ENCODE measurements at regions not wholly inside any gene's neighbourhood (a gene's known extent, or its start where the extent isn't known, plus 50 kb on each side); places are given as distances from the start of the nearest gene placed in this dataset.

DNA sequence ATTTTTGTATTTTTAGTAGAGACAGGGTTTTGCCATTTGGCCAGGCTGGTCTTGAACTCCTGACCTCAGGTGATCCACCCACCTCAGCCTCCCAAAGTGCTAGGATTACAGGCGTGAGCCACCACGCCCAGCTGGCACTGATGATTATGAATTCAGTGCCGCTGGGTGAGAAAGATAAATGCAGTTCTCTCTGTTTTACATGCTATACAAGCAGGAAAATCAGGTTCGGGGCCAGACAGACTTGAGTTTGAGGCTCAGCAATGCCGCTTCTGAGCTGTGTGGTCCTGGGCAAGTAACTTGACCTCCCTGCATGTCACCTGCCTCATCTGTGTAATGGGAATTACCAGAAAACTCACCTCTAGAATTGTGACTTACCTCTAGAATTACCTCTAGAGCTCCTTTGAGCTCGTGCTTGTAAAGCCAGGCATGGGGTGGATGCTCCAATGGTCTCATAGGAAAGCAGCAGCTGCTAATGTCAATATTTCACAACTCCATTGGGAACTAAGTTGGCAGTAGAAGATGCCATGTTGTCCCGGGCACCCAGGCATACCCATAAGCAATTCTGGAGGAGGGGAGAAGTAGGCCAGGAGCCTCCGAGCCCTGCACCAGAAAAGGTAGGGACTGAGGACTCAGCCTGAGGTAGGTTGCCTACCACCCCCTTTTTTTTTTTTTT lies 119.8 kb upstream of the SLC25A33 start:
- no peak for DNase-seq

DNA sequence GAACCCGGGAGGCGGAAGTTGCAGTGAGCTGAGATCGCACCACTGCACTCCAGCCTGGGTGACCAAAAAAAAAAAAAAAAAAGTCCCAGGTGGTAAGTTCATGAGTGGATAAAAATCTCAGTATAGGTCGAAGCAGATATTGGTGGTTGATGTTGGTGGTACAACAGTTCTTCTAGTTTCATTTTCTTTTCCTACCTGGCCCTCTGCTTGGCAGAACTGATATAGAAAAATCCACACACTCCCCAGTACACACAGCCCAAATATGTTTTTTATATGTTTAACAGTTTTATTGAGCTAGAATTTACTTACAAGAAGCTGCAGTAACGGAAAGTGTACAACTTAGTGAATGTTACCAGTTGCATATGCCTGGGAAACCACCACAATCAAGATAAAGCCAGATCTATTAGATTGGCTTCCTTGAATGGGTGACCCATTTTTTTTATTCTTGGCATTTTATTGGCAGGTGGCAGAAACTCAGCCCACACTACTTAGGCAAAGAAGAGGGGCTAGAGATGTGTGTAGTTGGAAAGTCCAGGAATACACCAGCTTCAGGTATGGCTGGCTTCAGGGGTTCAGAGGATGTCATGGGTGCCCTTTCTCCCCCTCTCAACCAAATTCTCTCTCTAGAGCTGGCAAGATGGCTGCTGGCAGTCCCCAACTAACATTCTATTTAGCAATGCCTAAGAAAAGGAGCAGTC lies 118.3 kb upstream of the SLC25A33 start:
- no peak for DNase-seq

DNA sequence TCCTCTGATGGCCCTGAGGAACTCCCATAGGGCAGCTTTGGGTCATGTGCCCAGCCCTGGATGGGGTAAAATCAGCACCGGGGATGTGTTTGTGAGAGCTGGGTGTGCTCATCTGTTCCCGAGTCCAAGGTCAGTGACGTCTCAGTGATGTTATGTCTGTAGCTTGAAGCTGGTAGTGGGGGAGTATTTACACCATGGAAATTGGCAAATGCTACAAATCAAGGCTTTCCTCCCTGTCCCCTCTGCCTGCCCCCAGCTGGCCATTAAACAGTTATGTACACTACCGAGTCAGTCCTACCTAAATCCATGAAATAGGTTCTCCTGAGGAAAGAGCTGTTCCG lies 117.8 kb upstream of the SLC25A33 start:
- no peak for DNase-seq

DNA sequence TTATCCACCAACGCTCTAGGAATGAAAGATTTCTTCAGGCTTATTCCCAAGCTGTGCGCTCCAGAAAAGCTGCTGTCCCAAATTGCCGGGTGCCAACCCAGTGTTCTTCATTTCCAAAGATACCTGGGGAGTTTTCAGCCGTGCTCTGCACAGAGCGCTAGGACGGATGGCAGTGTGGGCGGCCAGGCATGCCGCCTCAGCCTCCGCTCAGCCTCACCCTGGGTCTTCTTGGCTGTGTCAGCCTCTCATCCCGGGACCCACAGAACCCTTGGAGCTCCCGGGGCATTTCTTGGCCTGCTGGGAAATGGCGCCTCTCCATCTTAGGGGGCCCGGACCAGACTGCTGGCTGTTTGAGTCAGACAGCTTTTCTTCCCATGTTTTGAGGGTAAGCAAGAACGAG lies 116.9 kb upstream of the SLC25A33 start:
- DNase-seq: no peak

DNA sequence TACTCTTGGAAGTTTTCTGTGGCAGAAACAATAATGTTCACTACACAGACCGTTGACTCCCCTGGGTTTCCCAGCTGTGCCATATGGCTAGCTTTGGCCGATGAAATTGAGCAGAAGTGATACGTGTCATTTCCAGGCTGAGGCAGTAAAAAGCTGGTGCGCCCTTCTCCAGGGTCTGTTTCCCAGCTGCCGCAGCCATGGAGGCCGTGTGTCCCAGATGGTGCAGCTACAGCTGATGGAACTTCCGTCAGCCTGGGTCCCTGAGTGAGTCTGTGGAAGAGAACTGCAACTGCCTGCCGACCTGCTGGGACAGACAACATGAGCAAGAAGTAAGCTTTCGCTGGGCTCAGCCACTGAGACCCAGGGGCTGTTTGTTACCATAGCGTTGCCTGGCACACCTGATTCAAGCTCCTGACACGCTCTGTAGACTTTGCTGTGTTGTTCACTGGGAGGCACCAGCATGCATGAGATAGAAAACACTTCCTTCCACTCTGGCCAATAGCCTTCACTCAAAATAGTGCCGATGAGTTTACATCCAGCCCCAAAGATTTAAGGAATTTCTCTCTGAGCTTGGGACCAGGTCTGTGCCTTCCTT lies 116.3 kb upstream of the SLC25A33 start:
- DNase-seq: no peak

DNA sequence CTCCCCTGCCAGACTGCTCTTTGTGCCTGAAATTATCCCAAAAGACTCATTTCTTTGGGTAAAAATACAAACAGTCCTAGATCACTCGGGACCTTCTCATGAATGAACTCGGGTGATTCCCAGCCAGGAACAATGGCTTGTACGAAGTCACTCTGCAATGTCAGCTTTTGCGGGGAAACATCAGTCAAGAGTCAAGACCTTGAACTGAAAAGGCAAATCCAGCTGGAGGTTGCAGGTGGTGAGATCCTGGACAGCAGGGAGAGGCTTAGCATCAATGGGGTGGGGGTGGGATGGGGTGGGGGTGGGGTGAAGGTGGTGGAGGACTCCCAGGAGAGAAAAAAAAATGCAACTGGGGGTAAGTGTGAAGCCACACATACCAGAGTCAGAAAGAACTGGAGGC lies 115.0 kb upstream of the SLC25A33 start:
- DNase-seq: no peak

DNA sequence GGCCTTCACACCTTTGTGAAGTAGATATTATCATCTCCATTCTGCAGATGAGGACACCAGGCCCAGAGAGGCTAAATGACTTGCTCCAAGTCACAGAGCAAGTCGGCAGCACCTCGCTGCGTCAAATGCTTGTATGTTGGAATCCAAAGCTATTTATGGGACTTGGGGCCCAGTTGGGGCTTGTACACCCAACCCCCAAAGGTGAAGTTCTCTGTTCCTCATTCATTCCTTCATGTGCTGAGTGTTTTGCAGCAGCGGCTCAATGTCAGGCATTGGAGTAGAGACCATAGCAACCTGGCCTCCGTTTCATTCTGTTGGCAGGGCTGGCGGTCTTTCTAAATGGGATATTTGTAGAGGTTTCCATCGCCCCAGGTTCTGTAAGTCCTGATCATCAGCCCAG lies 113.4 kb upstream of the SLC25A33 start:
- DNase-seq: no peak

DNA sequence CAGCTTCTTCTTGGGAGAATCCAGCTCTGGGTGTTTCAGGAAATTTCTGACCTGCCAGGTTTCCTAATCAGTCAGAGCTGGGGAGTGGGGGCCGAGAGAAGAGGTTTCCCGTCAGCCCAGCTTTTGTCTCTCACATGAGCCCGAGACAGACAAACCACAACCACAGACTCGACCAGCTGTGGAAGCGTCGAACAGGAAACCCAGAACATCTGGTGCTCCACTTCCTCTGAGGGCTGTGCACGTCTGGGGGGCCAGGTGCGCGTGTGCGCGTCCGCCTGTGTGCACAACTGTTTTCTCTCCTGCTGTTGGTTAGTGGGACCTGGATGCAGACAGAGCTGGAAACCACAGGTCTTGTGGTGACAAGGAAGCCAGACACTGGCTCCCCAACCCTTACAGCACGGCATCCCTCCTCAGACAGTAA lies 113.0 kb upstream of the SLC25A33 start:
- DNase-seq: no peak

DNA sequence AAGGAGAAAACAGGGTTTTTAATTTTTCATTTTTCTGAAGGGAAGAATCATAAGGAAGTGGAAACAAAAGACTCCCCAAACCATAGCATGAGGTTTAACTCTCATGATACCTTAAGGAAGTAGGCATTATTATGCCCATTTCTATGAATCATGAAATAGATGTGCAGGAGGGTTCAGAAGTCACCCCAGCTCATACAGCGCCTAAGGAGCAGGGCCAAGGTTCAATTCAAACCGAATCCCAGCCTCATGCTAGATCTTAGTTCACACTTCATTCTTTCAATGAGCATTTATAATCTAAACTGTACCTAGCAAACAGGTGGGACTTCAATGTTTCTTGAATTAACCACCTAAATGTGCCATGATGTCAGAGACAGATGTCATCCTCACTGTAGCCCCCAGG lies 111.9 kb upstream of the SLC25A33 start:
- DNase-seq: no peak

DNA sequence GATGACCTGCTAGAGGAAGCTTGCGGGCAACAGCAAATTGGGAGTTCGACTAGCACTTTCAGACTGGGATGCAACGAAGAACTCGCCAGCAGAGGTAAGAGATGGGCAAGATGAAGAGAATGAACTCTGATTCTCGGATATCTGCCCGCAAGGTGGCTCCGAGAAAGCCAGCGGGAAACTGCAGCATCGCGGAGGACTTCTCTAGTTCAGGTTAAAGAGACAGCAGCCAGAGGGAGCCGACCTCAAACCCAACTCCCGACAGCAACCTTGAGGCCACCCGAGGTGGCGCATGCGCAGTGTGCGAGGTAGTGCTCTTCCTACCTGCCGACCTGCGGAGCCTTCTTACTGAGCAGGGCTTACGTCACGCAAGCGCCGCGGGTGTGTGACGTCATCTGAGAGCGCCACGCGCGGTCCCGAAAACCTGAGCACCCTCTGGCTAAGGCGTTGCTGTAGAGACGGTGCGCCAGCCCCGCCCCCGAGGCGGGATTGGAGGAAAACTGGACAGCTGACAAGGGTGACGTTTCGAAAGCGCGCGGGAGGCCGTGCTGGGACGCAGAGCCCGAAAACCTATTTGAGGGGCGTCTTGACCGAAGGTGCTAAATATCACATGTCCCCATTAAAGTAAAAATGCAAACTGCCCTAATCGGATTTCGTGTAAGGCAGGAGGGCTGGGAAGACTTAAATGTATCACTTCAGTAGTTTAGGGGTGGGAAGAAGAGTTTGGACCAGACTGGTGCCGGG lies 110.5 kb upstream of the SLC25A33 start:
- DNase-seq: peak; percentile 94 to 97

DNA sequence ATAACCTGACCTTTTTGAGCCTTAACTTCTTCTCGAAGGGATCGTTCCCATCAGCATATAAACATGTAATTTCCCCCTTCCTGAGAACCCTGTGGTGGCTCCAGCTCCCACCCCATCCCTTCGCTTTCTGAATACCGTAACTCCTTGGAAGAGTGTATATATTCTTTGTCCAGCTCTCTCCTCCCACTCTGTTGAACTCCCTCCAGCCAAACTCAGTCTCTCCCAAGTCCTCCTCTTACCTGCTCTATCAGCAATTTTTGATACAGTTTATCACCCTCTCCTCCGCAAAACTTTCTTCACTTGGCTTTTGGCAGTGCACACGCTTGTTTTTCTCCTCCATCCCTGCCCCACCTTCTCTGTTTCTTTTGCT lies 109.9 kb upstream of the SLC25A33 start:
- no peak for DNase-seq

DNA sequence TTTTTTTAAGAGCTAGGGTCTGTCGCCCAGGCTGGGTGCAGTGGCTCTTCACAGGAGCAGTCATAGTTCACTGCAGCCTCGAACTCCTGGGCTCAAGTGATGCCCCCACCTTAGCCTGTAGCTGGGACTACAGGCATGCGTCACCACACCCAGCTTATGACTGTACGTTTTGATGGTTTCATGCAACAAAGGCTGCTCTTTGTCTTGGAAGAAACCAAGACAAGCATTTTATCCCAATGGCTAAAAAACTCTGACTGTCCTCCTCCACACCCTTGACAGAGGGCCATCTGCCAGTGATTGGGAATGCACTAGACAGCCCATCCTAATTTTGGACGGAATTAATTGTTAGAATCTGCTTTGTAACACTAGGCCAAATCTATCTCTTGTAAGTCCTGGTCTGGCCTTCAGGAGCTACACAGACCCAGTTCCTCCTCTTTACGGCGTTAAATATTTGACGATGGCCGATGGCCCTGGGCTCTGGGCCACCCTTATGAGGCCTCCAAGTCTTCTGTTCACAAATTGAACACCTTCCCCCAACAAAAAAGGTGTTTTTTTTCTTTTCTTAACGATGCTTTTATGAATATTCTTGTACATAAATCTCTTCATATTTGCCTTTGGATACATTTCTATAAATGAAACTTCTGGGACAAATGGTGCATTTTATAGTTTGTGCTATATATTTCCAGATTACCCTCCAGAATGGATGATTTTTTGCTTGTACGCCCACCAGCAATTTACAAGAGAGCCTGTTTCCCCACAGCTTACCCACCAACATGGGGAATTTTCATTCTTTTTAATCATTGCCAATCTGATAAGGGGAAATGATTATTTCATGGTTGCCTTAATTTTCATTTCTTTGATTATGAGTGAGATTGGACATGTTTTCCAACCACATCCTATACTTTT lies 104.8 kb upstream of the SLC25A33 start:
- DNase-seq: no peak

DNA sequence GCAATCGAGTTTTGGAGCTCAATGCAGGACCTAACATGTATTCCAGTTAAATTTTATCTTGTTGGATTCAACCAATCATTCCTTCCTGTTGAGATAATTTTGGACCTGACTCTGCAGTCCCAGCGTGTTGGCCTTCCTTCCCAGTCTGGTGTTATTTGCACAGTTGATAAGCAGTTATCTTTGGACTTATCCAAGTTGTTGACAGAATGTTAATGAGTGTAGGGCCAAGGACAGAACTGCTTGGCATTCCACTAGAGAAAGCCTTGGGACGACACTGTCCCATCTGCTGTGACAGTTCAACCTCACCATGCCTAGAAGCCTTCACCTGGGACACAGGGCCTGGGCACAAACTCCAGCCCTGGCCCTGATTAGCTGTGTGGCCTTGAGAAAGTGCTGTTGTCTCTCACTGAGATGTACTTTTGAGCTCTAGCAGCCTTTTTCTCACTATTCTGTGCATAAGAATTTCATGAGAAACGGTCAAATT lies 104.1 kb upstream of the SLC25A33 start:
- no peak for DNase-seq

DNA sequence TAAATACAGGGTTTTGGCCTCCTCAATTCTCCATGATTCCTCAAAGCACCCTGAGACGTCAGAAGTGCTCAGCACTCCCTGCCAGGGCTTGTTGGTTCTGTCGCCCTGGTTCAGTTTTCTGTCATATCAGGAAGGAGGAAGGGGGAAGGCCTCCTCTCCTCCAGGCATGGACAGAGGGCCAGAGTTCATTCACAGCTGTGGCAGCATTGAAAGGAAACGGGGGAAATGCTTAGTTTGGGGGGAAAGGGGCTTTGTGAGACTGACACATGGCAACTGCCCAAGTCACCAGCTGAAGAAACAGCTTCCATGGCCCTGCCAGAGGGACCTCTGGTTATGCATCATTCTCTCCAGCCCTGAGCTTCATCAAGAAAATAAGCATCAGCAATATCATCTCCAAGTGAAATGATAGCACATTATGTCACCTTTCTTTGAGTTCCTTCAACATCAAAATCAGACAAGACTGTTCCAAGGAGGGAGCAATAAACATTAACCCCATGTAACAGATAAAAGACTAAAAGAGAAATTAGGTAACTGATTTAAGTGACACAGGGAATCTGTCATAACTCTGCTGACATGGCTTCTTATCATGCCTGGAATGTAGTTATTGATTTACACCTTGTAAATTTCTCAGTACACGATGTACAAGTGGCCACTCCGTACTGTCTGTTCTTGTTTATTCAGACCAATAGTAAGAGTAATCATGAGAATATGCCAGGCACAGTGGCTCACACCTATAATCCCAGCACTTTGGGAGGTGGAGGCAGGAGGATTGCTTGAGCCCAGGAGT lies 103.2 kb upstream of the SLC25A33 start:
- DNase-seq: no peak

DNA sequence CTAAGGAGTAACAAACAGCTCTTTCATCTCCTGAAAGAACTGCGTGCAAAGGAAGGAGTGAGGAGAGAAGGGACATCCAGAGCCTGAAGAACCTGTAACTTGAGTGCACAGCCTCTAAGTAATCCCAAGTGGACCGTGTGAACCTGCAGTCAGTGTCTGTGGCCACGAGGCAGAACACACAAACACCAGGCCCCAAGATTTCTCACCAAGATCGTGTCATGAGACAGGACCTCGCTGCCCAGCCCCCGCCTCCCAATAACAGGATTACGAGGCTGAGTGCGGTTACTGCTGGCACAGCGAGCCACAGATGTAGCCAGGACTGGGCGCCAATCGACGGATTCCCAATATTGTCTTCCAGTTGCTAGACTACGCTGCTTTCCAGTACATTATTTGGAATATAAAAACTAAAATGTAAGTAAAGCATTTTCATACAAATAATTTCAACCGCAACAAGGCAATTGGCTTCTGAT lies 101.3 kb upstream of the SLC25A33 start:
- no peak for DNase-seq

DNA sequence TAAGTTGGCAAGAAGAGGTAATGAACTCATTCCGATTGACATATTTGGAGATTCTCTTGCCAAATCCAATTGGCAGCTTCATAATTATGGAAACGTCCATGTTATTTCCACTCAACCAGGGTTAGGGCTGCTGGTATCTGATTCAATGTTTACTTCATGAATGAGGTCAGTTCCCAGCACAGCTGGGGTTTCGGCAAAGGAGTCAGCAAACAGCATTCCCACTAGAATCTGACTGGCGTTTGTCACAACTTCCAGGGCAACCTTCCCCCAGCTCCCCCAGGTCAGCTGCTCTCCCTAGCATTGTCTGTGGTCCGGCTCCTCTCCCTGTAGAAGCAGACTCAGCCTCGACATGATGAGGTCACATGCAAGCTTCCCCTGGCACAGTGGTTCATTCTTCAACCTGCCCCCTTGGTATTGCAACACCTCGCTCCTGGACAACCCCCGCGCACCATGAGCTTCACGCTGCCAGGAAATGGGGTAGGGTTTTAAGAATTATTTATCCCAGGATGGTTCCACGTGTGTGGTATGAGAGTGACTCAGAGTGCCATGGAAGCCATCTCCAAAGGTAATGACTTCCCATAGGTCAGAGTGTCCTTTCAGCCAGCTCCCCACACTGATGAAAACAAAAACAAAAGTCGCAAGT lies 100.7 kb upstream of the SLC25A33 start:
- no peak for DNase-seq

DNA sequence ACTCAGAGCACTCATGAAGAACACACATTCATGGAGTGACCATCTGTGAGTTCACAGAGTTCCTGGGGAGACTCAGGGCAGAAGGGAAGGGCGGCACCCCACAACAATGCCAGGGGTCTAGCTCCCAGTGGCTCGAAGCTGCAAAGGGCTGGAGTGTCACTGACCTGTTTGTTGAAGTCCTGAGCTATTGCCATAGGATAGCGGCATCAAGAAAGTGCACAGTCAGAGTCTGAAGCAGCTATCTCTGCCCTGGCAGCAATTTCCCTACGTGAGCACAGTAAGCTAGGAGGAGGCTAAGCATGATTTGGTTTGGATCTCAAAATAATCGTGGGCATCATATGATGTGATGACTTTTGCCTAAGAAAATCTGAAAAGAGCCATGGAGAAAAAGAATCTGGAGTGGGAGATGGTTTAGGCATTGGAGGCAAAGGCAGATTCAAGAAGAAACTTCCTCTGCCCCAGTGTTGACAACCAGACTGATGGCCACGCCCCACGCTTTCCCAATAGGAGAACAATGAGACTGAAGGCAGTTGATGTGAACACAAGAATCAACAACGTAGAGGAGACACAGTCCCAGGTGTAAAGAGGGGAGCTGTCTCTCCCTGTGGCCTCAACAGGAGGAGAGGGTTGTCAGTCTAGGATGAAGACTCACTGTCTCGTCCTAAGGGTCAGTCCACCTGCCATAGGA lies 100.0 kb upstream of the SLC25A33 start:
- no peak for DNase-seq

DNA sequence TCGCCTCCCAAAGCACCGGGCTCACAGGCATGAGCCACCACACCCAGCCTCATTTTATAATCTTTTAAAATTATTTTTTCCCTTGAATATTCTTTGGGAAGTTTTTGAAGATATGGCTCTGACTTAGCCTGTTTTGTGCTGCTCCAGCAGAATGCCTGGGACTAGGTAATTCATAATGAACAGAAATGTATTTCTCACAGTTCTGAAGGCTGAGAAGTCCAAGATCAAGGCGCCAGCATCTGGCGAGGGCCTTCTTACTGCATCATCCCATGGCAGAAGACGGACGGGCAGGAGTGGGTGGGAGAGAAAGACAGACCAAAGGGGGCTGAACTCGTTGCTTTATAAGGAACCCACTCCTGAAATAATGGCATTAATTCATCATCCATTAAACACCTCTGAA lies 99.0 kb upstream of the SLC25A33 start:
- no peak for DNase-seq

DNA sequence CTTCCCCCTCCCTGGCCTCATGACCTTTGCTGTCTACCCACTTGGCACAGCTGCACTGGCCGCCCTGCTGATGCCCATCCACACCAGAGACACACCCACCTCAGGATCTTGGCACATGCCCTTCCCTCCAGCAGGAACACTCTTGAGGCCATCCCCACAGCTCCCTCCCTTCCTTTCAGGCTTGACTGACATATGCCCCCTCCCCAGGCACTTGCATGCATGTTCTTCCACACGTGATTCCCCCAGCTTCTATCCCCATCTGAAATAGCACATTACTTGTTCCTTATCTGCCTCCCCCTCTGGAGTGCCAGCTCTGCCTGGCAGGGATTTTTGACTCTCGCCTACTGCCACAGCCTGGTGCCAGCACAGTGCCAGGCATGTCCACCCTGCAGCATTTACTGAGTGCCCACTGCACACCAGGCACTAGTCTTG lies 98.5 kb upstream of the SLC25A33 start:
- no peak for DNase-seq

DNA sequence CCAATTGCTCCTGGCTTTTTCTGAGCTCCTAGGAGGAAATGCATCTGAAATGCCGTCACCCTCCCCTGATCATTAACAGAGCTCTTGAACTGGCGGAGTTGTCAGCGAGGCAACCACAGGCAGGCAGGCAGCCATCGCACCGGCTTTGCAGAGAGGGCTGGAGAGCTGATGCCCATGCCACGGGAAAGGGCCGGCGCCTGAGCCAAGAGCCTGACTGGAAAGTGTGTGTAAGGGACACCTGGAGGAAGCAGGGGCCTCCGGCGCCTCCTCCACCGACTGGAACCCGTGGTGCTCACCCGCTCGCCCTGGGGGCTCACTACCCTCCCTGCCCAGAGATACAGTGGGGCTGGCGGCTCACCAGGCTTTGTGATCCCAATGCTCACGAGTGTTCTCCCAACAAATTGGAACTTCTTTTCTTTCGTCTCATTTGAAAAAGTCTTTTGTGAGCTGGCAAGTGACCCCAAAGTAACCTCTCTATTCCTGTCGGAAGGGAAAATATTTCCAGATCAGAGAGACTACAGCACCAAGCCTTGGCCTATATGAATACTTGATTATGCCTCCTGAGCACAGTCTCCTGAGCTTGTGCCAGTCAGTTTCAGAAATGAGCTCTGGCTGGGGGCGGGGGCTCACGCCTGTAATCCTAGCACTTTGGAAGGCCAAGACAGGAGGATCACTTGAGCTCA lies 97.7 kb upstream of the SLC25A33 start:
- no peak for DNase-seq

Measured in NCI-H526 (cell line).